H1 (cell line): ENCODE measurements at regions not wholly inside any gene's neighbourhood (a gene's known extent, or its start where the extent isn't known, plus 50 kb on each side); places are given as distances from the start of the nearest gene placed in this dataset.

ENCODE experiments used
- CTCF ChIA-PET: fragments of 300-600 bp; sonication (Branson Sonifier 250); formaldehyde crosslinking; loops from one replicate; lab custom pipeline; 2021; ENCODE audit not compliant: partially characterized antibody; lab: Charles Lee
- POLR2A ChIA-PET: fragments of 300-600 bp; sonication (Branson Sonifier 250); formaldehyde crosslinking; loops from one replicate; lab custom pipeline; 2021; ENCODE audit warnings: inconsistent platforms; ENCODE audit not compliant: partially characterized antibody; lab: Charles Lee
- DNase-seq, 2 experiments: peaks; one replicate each; pipeline versions ENCODE4 v3.0.0 to v3.0.0-alpha.2; 2010 to 2022; ENCODE audit warnings: low spot score in 2 of 2, low read depth in 1 of 2, mixed read lengths in 1 of 2
- FAIRE-seq: peaks from 2 replicates; lab custom pipeline; 2011; peaks lifted over from hg19 to GRCh38; lab: Jason Lieb, UNC
- H2AFZ ChIP-seq: 2 replicates; pipeline ENCODE4 v1.8.1; 2012; ENCODE audit warnings: low read length, inconsistent platforms
- H2AK5ac ChIP-seq: 2 replicates; pipeline ENCODE4 v1.6.1; 2013; ENCODE audit warnings: low read depth, low read length
- H2BK120ac ChIP-seq: replicated peaks from 2 replicates; pipeline ENCODE3; 2013; ENCODE audit warnings: low read depth, low read length, inconsistent platforms
- H2BK12ac ChIP-seq: 2 replicates; pipeline ENCODE4 v1.6.1; 2013; ENCODE audit warnings: low read depth, low read length
- H2BK15ac ChIP-seq: 2 replicates; pipeline ENCODE4 v1.6.1; 2013; ENCODE audit warnings: low read length
- H2BK20ac ChIP-seq: 2 replicates; pipeline ENCODE4 v1.6.1; 2013; ENCODE audit warnings: low read length
- H2BK5ac ChIP-seq: 2 replicates; pipeline ENCODE4 v1.6.1; 2013; ENCODE audit warnings: low read depth, low read length
- H3K14ac ChIP-seq: 2 replicates; pipeline ENCODE4 v1.6.1; 2013; ENCODE audit warnings: inconsistent platforms; ENCODE audit not compliant: insufficient read length
- H3K18ac ChIP-seq: 2 replicates; pipeline ENCODE4 v1.6.1; 2013; ENCODE audit warnings: low read length; ENCODE audit errors: extremely low read depth
- H3K23ac ChIP-seq: 2 replicates; pipeline ENCODE4 v1.6.1; 2013; ENCODE audit warnings: inconsistent platforms; ENCODE audit not compliant: insufficient read length
- H3K23me2 ChIP-seq: 2 replicates; pipeline ENCODE4 v1.6.1; 2013; ENCODE audit warnings: low read depth, low read length
- H3K27ac ChIP-seq: 2 replicates; pipeline ENCODE4 v1.6.1; 2011; ENCODE audit warnings: low read depth, low read length, inconsistent platforms
- H3K27me3 ChIP-seq, 4 experiments: replicated peaks in 1 of 4; 1 replicate in 1 of 4; 2 replicates in 3 of 4; pipeline versions ENCODE4 v1.6.1 to v1.8.1; 2011 to 2013; ENCODE audit warnings: low read length in 3 of 4, mild to moderate bottlenecking in 3 of 4, inconsistent platforms in 2 of 4, mixed read lengths in 2 of 4, moderate library complexity in 1 of 4; ENCODE audit not compliant: control insufficient read depth in 3 of 4, insufficient read depth in 3 of 4; ENCODE audit errors: extremely low read depth in 1 of 4
- H3K36me3 ChIP-seq, 4 experiments: 2 replicates each; pipeline versions ENCODE4 v1.6.1 to v1.8.1; 2011 to 2013; ENCODE audit warnings: mild to moderate bottlenecking in 4 of 4, low read length in 3 of 4, moderate library complexity in 2 of 4, control low read depth in 1 of 4, inconsistent platforms in 1 of 4; ENCODE audit not compliant: insufficient read depth in 4 of 4, control insufficient read depth in 2 of 4
- H3K4ac ChIP-seq: replicated peaks from 2 replicates; pipeline ENCODE3; 2013; ENCODE audit warnings: low read length, low read depth, mixed read lengths, inconsistent platforms; ENCODE audit not compliant: insufficient read length
- H3K4me1 ChIP-seq, 4 experiments: replicated peaks in 1 of 4; 1 replicate in 1 of 4; 2 replicates in 3 of 4; pipeline versions ENCODE4 v1.6.1 to v1.8.1; 2011 to 2013; ENCODE audit warnings: low read length in 3 of 4, inconsistent platforms in 2 of 4, mixed read lengths in 1 of 4; ENCODE audit not compliant: insufficient read depth in 4 of 4, control insufficient read depth in 3 of 4
- H3K4me2 ChIP-seq, 2 experiments: 2 replicates each; pipeline versions ENCODE4 v1.6.1 to v1.8.1; 2011 to 2013; ENCODE audit warnings: low read depth in 2 of 2, low read length in 2 of 2, control low read depth in 1 of 2, inconsistent platforms in 1 of 2, mild to moderate bottlenecking in 1 of 2; ENCODE audit not compliant: insufficient read depth in 1 of 2
- H3K4me3 ChIP-seq, 4 experiments: fragments of 200-600, 300-600 bp in 1 of 4; sonication (generic), shearing (Covaris generic), sonication (Bioruptor Twin) in 1 of 4; 2 replicates each; pipeline versions ENCODE4 v1.5.1 to v1.8.1; 2011 to 2016; ENCODE audit warnings: low read length in 4 of 4, low read depth in 3 of 4, control low read depth in 2 of 4, inconsistent platforms in 2 of 4, mild to moderate bottlenecking in 2 of 4, mixed read lengths in 1 of 4, moderate library complexity in 1 of 4; ENCODE audit not compliant: insufficient read depth in 2 of 4; ENCODE audit errors: extremely low read depth in 1 of 4
- H3K56ac ChIP-seq: replicated peaks from 2 replicates; pipeline ENCODE3; 2013; ENCODE audit warnings: low read depth, mild to moderate bottlenecking, mixed read lengths, low read length, inconsistent platforms; ENCODE audit not compliant: insufficient read length
- H3K79me1 ChIP-seq: 2 replicates; pipeline ENCODE4 v1.6.1; 2013; ENCODE audit warnings: low read depth, low read length, control low read depth
- H3K79me2 ChIP-seq, 2 experiments: 2 replicates each; pipeline versions ENCODE4 v1.6.1 to v1.8.1; 2012 to 2013; ENCODE audit warnings: low read length in 2 of 2, mild to moderate bottlenecking in 2 of 2, inconsistent platforms in 1 of 2; ENCODE audit not compliant: insufficient read depth in 2 of 2, control insufficient read depth in 1 of 2
- H3K9ac ChIP-seq, 4 experiments: replicated peaks in 1 of 4; 1 replicate in 1 of 4; 2 replicates in 3 of 4; pipeline versions ENCODE4 v1.6.1 to v1.8.1; 2011 to 2013; ENCODE audit warnings: low read depth in 3 of 4, low read length in 3 of 4, control low read depth in 2 of 4, mild to moderate bottlenecking in 2 of 4, moderate library complexity in 2 of 4, inconsistent platforms in 1 of 4; ENCODE audit errors: extremely low read depth in 1 of 4
- H3K9me3 ChIP-seq, 2 experiments: 2 replicates each; pipeline versions ENCODE4 v1.6.1 to v1.8.1; 2012 to 2013; ENCODE audit warnings: mild to moderate bottlenecking in 2 of 2, moderate library complexity in 2 of 2, control low read depth in 1 of 2, inconsistent platforms in 1 of 2, low read depth in 1 of 2, low read length in 1 of 2, mixed read lengths in 1 of 2; ENCODE audit not compliant: insufficient read depth in 2 of 2
- H4K20me1 ChIP-seq, 2 experiments: replicated peaks in 1 of 2; 2 replicates each; pipeline versions ENCODE3 to v1.8.1; 2011 to 2013; ENCODE audit warnings: inconsistent platforms in 2 of 2, low read length in 2 of 2, mild to moderate bottlenecking in 1 of 2; ENCODE audit not compliant: insufficient read depth in 2 of 2, control insufficient read depth in 1 of 2
- H4K5ac ChIP-seq: 2 replicates; pipeline ENCODE4 v1.6.1; 2013; ENCODE audit warnings: low read length, low read depth, mixed read lengths, inconsistent platforms; ENCODE audit not compliant: insufficient read length
- H4K8ac ChIP-seq: 2 replicates; pipeline ENCODE4 v1.8.0; 2013; ENCODE audit warnings: mild to moderate bottlenecking, moderate library complexity, low read length, inconsistent platforms; ENCODE audit not compliant: insufficient read depth; ENCODE audit errors: extremely low read depth
- H4K91ac ChIP-seq: replicated peaks from 2 replicates; pipeline ENCODE3; 2013; ENCODE audit warnings: low read length, mixed read lengths, inconsistent platforms; ENCODE audit not compliant: insufficient read length
- CBX8 ChIP-seq: fragments of 300-800, 300-1000 bp; sonication (generic); IDR thresholded peaks from 2 replicates; pipeline ENCODE4 v1.7.1; 2016; ENCODE audit warnings: low read depth, low read length, borderline replicate concordance
- CHD2 ChIP-seq: IDR thresholded peaks from 2 replicates; pipeline ENCODE4 v1.6.1; 2012; ENCODE audit warnings: low read length, improper control_type of control experiment
- JUN ChIP-seq: IDR thresholded peaks from 2 replicates; pipeline ENCODE4 v1.6.1; 2011; ENCODE audit warnings: low read depth, mild to moderate bottlenecking, improper control_type of control experiment, low read length
- KDM5A ChIP-seq: fragments of 200-600 bp; IDR thresholded peaks from 2 replicates; pipeline ENCODE4 v1.7.1; 2012; ENCODE audit warnings: mild to moderate bottlenecking, low read length, inconsistent platforms, mixed read lengths
- RNF2 ChIP-seq: fragments of 200-900, 300-1000 bp; sonication (generic); IDR thresholded peaks from 2 replicates; pipeline ENCODE4 v1.7.1; 2016; ENCODE audit warnings: borderline replicate concordance, low read depth, mild to moderate bottlenecking, antibody characterized with exemption, low read length; ENCODE audit not compliant: poor library complexity, severe bottlenecking; ENCODE audit errors: missing control alignments
- ZNF274 ChIP-seq: IDR thresholded peaks from 2 replicates; pipeline ENCODE4 v1.7.0; 2012; ENCODE audit warnings: low read length, borderline replicate concordance; ENCODE audit errors: extremely low read depth
- WGBS, 2 experiments: shearing (Covaris generic) in 1 of 2; methylation state at CpG; one replicate each; pipeline versions ENCODE4 v1.1.6 to v1.1.7; 2013 to 2015; ENCODE audit warnings: low lambda C conversion rate in 2 of 2, mixed read lengths in 2 of 2, inconsistent platforms in 1 of 2, low coverage in 1 of 2, missing lambda C conversion rate in 1 of 2; ENCODE audit not compliant: insufficient replicate concordance in 2 of 2, insufficient coverage in 1 of 2, insufficient read length in 1 of 2; ENCODE audit errors: extremely low coverage in 1 of 2, missing lambda C conversion rate in 1 of 2; 5-methylcytosine and 5-hydroxymethylcytosine counted together

DNA sequence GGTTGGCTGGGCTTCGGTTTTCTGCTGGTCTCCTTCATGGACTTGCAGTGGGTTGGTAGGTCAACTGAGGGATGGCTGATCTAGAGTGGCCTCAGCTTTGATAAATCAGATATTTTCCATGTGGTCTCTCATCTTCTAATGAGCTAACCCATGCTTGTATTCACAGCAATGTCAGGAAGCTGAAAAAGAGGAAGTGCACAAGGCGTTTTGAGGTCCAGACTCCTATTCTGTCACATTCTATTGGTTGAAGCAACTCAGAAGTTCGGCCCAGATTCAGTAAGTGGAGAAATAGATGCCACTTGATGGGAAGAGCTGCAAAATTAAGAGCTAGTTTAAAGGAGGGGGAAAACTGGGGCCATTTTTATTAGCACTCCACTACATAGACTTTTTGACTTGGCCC, 361.2 kb downstream of the DIPK2A start:
- no peak overlapping the region for H3K9ac ChIP-seq
- TF ChIP-seq ZNF274 (no peak), KDM5A (no peak), RNF2 (no peak), CHD2 (no peak), JUN (no peak), CBX8 (no peak)

More for the DNA sequence above, 361.2 kb downstream of the DIPK2A start:
- Histone ChIP-seq H3K4me1 (no peaks in the 10 kb centered on the region), H4K5ac (no peak overlapping the region), H3K36me3 (no peaks in the 10 kb centered on the region), H2BK120ac (no peak overlapping the region), H2BK15ac (no peak overlapping the region), H3K23ac (no peak overlapping the region), H3K27me3 (peaks cover 0 to 1% (median 0%) of the 10 kb centered on the region in 4 experiments; a peak in 1 of 7 replicates), H2BK5ac (no peak overlapping the region), H3K4me2 (no peak overlapping the region), H4K91ac (no peak overlapping the region), H2BK12ac (no peak overlapping the region), H3K23me2 (no peaks in the 10 kb centered on the region), H4K20me1 (no peaks in the 10 kb centered on the region), H3K14ac (no peak overlapping the region), H2BK20ac (no peak overlapping the region), H2AK5ac (no peak overlapping the region), H3K9me3 (no peaks in the 10 kb centered on the region; a peak in 1 of 4 replicates), H2AFZ (no peak overlapping the region), H4K8ac (no peak overlapping the region), H3K27ac (no peak overlapping the region), H3K79me2 (no peaks in the 10 kb centered on the region), H3K56ac (no peak overlapping the region), H3K79me1 (no peaks in the 10 kb centered on the region), H3K4ac (no peak overlapping the region), H3K4me3 (no peak overlapping the region), H3K18ac (no peak overlapping the region)
- 83% methylated on average over 3 of the region's 3 CpGs; no CpG with 5 or more reads in 1 of the 2 experiments for WGBS, 2 experiments
- CTCF ChIA-PET: interaction anchor here (0.8 to 1.4 kb wide), 2 partner anchors 9 to 12 kb away, joined by 3 to 4 read pairs; no protein-coding TSS in a partner anchor
- no peak for FAIRE-seq
- POLR2A ChIA-PET: no interaction called here
- no peak for DNase-seq
